ENCODE measurements at regions not wholly inside any gene's neighbourhood (a gene's known extent, or its start where the extent isn't known, plus 50 kb on each side); places are given as distances from the start of the nearest gene placed in this dataset.

- Histone ChIP-seq H3K36me3 (ENCODE audit: control insufficient read depth, insufficient read depth, low read length) (no peaks in the 10 kb centered on the region), H3K27me3 (ENCODE audit: control insufficient read depth, insufficient read depth, low read length) (no peaks in the 10 kb centered on the region), H3K4me3 (ENCODE audit: low read depth, low read length) (no peak overlapping the region)
- ChIA-PET CTCF (no interaction called here), POLR2A (no interaction called here)
- no peak for TF ChIP-seq CTCF (IDR thresholded peaks at IDR 0.05; ENCODE audit: insufficient read depth, low read depth, low read length)
- no peak for DNase-seq (ENCODE audit: low read depth)
These were observed 65.7 kb upstream of the RGMA start for GRCh38 chr15:93154666-93155065.

- CTCF ChIA-PET: no interaction called here
- DNase-seq (ENCODE audit: low read depth): no peak
These were observed 63.9 kb upstream of the RGMA start for GRCh38 chr15:93152951-93153350.

GRCh38 chr15:93152360-93152759 lies 63.3 kb upstream of the RGMA start:
- no peak for TF ChIP-seq CTCF (IDR thresholded peaks at IDR 0.05; ENCODE audit: insufficient read depth, low read depth, low read length)
- ChIA-PET CTCF (no interaction called here), POLR2A (no interaction called here)
- Histone ChIP-seq H3K4me3 (ENCODE audit: low read depth, low read length) (no peak overlapping the region), H3K36me3 (ENCODE audit: control insufficient read depth, insufficient read depth, low read length) (no peaks in the 10 kb centered on the region), H3K27me3 (ENCODE audit: control insufficient read depth, insufficient read depth, low read length) (no peaks in the 10 kb centered on the region)
- DNase-seq (ENCODE audit: low read depth): no peak

More at GRCh38 chr15:93152951-93153350, 63.9 kb upstream of the RGMA start:
- no peaks in the 10 kb centered on the region for H3K36me3 ChIP-seq (ENCODE audit: control insufficient read depth, insufficient read depth, low read length)
- H3K4me3 ChIP-seq (ENCODE audit: low read depth, low read length): no peak overlapping the region
- POLR2A ChIA-PET: no interaction called here
- no peaks in the 10 kb centered on the region for H3K27me3 ChIP-seq (ENCODE audit: control insufficient read depth, insufficient read depth, low read length)
- no peak for TF ChIP-seq CTCF (IDR thresholded peaks at IDR 0.05; ENCODE audit: insufficient read depth, low read depth, low read length)

GRCh38 chr15:93150910-93151881 lies 62.2 kb upstream of the RGMA start:
- CTCF ChIA-PET: no interaction called here
- no peak for TF ChIP-seq CTCF (IDR thresholded peaks at IDR 0.05; ENCODE audit: insufficient read depth, low read depth, low read length)
- DNase-seq (ENCODE audit: low read depth): no peak
- Histone ChIP-seq H3K4me3 (ENCODE audit: low read depth, low read length) (no peak overlapping the region), H3K27me3 (ENCODE audit: control insufficient read depth, insufficient read depth, low read length) (no peaks in the 10 kb centered on the region), H3K36me3 (ENCODE audit: control insufficient read depth, insufficient read depth, low read length) (no peaks in the 10 kb centered on the region)
- POLR2A ChIA-PET: no interaction called here

GRCh38 chr15:93146601-93147000 lies 57.6 kb upstream of the RGMA start:
- DNase-seq (ENCODE audit: low read depth): no peak
- ChIA-PET POLR2A (interaction anchor here (0.6 kb wide), 1 partner anchor 30 kb away, joined by 5 read pairs; no protein-coding TSS in a partner anchor), CTCF (interaction anchor here (0.5 kb wide), 1 partner anchor 62 kb away, joined by 3 read pairs; no protein-coding TSS in a partner anchor)

More at GRCh38 chr15:93146601-93147000, 57.6 kb upstream of the RGMA start:
- no peak for TF ChIP-seq CTCF (IDR thresholded peaks at IDR 0.05; ENCODE audit: insufficient read depth, low read depth, low read length)
- Histone ChIP-seq H3K27me3 (ENCODE audit: control insufficient read depth, insufficient read depth, low read length) (no peaks in the 10 kb centered on the region), H3K4me3 (ENCODE audit: low read depth, low read length) (no peak overlapping the region), H3K36me3 (ENCODE audit: control insufficient read depth, insufficient read depth, low read length) (no peaks in the 10 kb centered on the region)

Data from BJ (cell line).